ACHN (cell line): ENCODE measurements at regions not wholly inside any gene's neighbourhood (a gene's known extent, or its start where the extent isn't known, plus 50 kb on each side); places are given as distances from the start of the nearest gene placed in this dataset.
"Not testable (repeated sequence)": the region's sequence is repeated elsewhere in the genome, so short reads cannot be mapped to it uniquely, and the experiment has no call there.

ENCODE experiments used
- DNase-seq: peaks from one replicate; pipeline ENCODE4 v3.0.0-alpha.2; 2015
- in situ Hi-C: cut with HindIII; loops from 2 replicates; pipeline ENCODE4 v1.10.0; 2017; ENCODE audit warnings: low sequenced_read_pairs, low pct_ligation_motif_present, low pct_unique_long_range_greater_than_20kb

- in situ Hi-C loops: no loop called here
- no peak for DNase-seq
Observed at GRCh38 chr1:223031733-223032601, 111.1 kb downstream of the TLR5 start.

DNA sequence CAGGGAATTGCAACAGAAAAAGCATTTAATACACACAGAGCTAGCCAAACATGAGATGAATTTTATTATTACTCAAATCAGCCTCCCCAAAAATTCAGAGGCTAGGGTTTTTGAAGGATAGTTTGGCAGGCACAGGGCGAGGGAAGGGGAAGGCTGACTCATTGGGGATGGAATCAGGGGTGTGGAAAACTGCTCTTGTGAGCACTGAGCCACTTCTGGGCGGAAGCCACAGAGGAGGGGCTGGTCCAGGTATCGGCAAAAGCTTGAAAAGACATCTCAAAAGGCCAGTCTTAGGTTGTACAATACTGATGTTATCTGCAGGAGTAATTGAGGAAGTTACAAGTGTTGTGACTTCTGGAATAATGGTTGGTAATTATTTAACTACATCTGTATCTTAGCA is 109.4 kb downstream of the TLR5 start:
- DNase-seq: no peak
- in situ Hi-C loops: no loop called here

GRCh38 chr1:223034270-223034798 is 108.7 kb downstream of the TLR5 start:
- in situ Hi-C loops: no loop called here
- DNase-seq: no peak

GRCh38 chr1:223035724-223036478 is 107.1 kb downstream of the TLR5 start:
- in situ Hi-C loops: no loop called here
- no peak for DNase-seq

DNA sequence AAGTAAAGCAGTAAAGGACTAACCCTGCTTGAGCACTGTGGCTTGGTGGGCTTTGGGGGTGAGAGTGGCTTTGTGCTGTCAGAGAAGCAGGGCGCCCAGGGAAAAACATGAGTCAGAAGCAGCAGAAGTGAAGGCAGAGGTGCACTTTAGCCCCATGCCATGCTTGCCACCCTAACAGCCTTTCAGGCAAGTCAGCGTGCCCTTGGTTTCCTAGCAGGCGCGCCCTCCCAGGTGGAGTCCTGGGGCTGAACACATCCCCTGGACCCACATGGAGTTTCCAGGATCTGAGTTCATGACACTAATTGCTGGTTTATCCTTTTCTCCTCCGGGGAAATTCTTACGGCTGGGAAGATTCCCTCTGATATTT is 106.6 kb downstream of the TLR5 start:
- DNase-seq: no peak
- in situ Hi-C loops: no loop called here

DNA sequence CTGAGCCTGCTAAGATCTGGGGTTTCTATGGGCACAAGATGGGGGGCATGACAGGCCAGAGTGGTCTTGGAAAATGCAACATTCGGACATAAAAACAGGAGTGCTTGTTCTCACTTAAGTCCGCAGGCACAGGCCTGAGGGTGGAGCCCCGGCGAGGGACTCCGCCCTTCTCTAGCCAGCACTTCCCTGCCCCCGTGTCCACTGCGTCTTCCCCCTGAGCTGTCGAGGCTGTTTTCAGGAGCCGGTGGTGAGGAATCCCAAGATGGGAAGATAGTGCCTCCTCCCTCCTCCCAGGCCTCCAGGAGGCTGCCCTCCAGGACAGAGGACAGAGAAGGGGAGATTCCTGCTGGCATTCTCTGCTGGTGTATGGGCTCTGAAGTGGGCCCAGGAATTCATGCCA is 105.2 kb downstream of the TLR5 start:
- in situ Hi-C loops: no loop called here
- no peak for DNase-seq

- DNase-seq: no peak
- in situ Hi-C loops: no loop called here
Observed at GRCh38 chr1:223038288-223039006, 104.6 kb downstream of the TLR5 start.

DNA sequence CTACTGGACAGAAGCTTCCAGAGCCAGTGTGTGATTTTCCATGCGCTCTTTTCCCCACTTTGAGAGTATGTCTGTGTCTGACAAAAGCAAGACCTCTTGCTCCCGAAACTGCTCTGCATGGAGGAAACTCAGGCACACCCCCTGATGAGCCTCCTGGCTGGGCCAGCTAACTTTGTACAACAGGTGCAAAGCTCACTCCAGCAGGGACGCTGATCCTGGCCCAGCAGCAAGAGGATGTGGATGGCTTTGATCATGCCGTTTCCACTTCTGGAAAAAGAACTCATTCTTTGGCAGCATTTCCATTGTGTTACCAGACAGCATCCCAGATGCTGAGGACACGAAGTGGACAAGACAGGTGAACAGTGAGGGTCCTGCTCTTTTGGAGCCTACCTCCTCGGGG is 103.1 kb downstream of the TLR5 start:
- DNase-seq: no peak
- in situ Hi-C loops: no loop called here

- in situ Hi-C loops: no loop called here
- DNase-seq: no peak
Observed at GRCh38 chr1:223041481-223041880, 101.6 kb downstream of the TLR5 start.

GRCh38 chr1:223045164-223045957 is 97.7 kb downstream of the TLR5 start:
- DNase-seq: no peak
- in situ Hi-C loops: no loop called here

DNA sequence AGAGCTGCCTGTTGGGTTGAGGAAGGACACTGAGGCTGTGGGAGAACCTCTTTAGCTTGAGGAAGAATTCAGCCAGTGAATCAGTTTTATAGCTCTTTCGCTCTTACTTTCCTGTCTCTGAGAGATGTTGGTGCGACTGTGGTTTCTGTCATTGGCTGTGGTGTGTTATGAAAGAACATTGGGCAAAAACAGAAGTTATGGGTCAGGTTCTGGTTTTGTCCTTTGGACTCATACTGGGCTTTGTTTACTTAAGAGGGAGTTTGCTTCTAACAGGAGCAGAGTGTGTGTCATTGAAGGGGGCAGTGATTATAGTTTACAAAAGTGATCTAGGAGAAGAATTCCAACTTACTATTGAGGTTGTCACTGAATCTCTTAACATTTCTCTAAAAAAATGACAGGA is 97.0 kb downstream of the TLR5 start:
- in situ Hi-C loops: no loop called here
- DNase-seq: no peak

- in situ Hi-C loops, DNase-seq: not testable (repeated sequence)
Observed at GRCh38 chr1:223046463-223046862, 96.6 kb downstream of the TLR5 start.

- no peak for DNase-seq
- in situ Hi-C loops: no loop called here
Observed at GRCh38 chr1:223048026-223048425, 95.0 kb downstream of the TLR5 start.

- in situ Hi-C loops: no loop called here
- DNase-seq: no peak
Observed at GRCh38 chr1:223052462-223052861, 90.6 kb downstream of the TLR5 start.

GRCh38 chr1:223052931-223053330 is 90.1 kb downstream of the TLR5 start:
- in situ Hi-C loops: no loop called here
- DNase-seq: no peak

- in situ Hi-C loops: no loop called here
- DNase-seq: no peak
Observed at GRCh38 chr1:223056802-223057201, 86.2 kb downstream of the TLR5 start.

GRCh38 chr1:223057569-223058093 is 85.4 kb downstream of the TLR5 start:
- DNase-seq: no peak
- in situ Hi-C loops: no loop called here
